ENCODE measurements at regions not wholly inside any gene's neighbourhood (a gene's known extent, or its start where the extent isn't known, plus 50 kb on each side); places are given as distances from the start of the nearest gene placed in this dataset.

DNA sequence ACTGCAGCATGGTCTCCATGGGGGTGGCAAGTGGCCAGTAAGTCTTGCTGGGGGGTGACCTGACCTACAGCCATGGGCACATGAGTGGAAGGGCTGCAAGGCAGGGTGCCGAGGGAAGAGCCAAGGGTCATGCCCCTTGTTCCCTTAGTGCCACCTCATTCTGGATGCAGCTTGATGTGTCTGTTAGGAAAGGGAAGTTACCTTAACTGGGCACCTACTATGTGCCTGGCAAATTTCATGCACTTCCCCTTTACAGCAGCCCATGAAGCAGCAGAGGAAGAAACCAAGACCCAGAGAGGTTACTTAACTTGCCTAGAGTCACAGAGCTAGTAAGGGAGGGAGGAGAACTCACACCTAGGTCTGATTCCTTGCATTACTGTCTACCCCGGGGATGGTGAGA lies 174.0 kb downstream of the MRPL14 start:
- TF ChIP-seq POLR2AphosphoS5 (IDR thresholded peaks at IDR 0.05; ENCODE audit: low read depth, low read length): no peak
- TF ChIP-seq, protein P1, sequence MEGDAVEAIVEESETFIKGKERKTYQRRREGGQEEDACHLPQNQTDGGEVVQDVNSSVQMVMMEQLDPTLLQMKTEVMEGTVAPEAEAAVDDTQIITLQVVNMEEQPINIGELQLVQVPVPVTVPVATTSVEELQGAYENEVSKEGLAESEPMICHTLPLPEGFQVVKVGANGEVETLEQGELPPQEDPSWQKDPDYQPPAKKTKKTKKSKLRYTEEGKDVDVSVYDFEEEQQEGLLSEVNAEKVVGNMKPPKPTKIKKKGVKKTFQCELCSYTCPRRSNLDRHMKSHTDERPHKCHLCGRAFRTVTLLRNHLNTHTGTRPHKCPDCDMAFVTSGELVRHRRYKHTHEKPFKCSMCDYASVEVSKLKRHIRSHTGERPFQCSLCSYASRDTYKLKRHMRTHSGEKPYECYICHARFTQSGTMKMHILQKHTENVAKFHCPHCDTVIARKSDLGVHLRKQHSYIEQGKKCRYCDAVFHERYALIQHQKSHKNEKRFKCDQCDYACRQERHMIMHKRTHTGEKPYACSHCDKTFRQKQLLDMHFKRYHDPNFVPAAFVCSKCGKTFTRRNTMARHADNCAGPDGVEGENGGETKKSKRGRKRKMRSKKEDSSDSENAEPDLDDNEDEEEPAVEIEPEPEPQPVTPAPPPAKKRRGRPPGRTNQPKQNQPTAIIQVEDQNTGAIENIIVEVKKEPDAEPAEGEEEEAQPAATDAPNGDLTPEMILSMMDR (IDR thresholded peaks at IDR 0.05): no peak
- no peak for TF ChIP-seq TCF7L2 (IDR thresholded peaks at IDR 0.05; ENCODE audit: low read depth, low read length)
- no peak for TF ChIP-seq SIN3A (IDR thresholded peaks at IDR 0.05; ENCODE audit: borderline replicate concordance, insufficient read depth, low read depth, low read length)

Measured in Panc1 (cell line).